Activated naive CD8-positive, alpha-beta T cell (primary cell): ENCODE measurements at regions not wholly inside any gene's neighbourhood (a gene's known extent, or its start where the extent isn't known, plus 50 kb on each side); places are given as distances from the start of the nearest gene placed in this dataset.

Experiments
- H3K27ac Mint-ChIP-seq: one replicate; pipeline ENCODE4 v1.8.0; 2021; ENCODE audit warnings: mixed read lengths
- H3K27me3 Mint-ChIP-seq: one replicate; pipeline ENCODE4 v1.8.0; 2021; ENCODE audit warnings: mixed read lengths
- H3K36me3 Mint-ChIP-seq: one replicate; pipeline ENCODE4 v1.8.0; 2021; ENCODE audit warnings: mixed read lengths
- H3K4me1 Mint-ChIP-seq: one replicate; pipeline ENCODE4 v1.8.0; 2021; ENCODE audit warnings: low read depth, mixed read lengths
- H3K4me3 Mint-ChIP-seq: one replicate; pipeline ENCODE4 v1.8.0; 2021; ENCODE audit warnings: mild to moderate bottlenecking, mixed read lengths
- H3K9me3 Mint-ChIP-seq: one replicate; pipeline ENCODE4 v1.8.0; 2021; ENCODE audit warnings: low read depth, mixed read lengths

- Mint-ChIP-seq H3K27me3 (peaks cover 5% of the 10 kb centered on the region), H3K4me1 (no peaks in the 10 kb centered on the region), H3K4me3 (no peak overlapping the region)
These were observed 88.3 kb upstream of the SLC22A23 start for GRCh38 chr6:3545156-3545555.

GRCh38 chr6:3542032-3542640 lies 85.3 kb upstream of the SLC22A23 start:
- no peaks in the 10 kb centered on the region for H3K36me3 Mint-ChIP-seq
- peaks cover 2% of the 10 kb centered on the region for H3K27me3 Mint-ChIP-seq
- H3K27ac Mint-ChIP-seq, result no peak overlapping the region
- no peaks in the 10 kb centered on the region for H3K4me1 Mint-ChIP-seq
- H3K4me3 Mint-ChIP-seq, result no peak overlapping the region
- no peaks in the 10 kb centered on the region for H3K9me3 Mint-ChIP-seq

More at GRCh38 chr6:3545156-3545555, 88.3 kb upstream of the SLC22A23 start:
- Mint-ChIP-seq H3K27ac (no peak overlapping the region), H3K9me3 (no peaks in the 10 kb centered on the region), H3K36me3 (no peaks in the 10 kb centered on the region)

GRCh38 chr6:3541006-3541585 lies 84.2 kb upstream of the SLC22A23 start:
- Mint-ChIP-seq H3K27me3 (peaks cover 2% of the 10 kb centered on the region), H3K27ac (no peak overlapping the region), H3K9me3 (no peaks in the 10 kb centered on the region), H3K4me1 (no peaks in the 10 kb centered on the region), H3K36me3 (no peaks in the 10 kb centered on the region), H3K4me3 (no peak overlapping the region)

- no peak overlapping the region for H3K27ac Mint-ChIP-seq
- H3K36me3 Mint-ChIP-seq, result no peaks in the 10 kb centered on the region
- H3K4me3 Mint-ChIP-seq, result no peak overlapping the region
- no peaks in the 10 kb centered on the region for H3K9me3 Mint-ChIP-seq
- H3K27me3 Mint-ChIP-seq, result peaks cover 2% of the 10 kb centered on the region
- no peaks in the 10 kb centered on the region for H3K4me1 Mint-ChIP-seq
These were observed 83.5 kb upstream of the SLC22A23 start for GRCh38 chr6:3540253-3540820.

GRCh38 chr6:3538536-3538935 lies 81.7 kb upstream of the SLC22A23 start:
- H3K36me3 Mint-ChIP-seq, result no peaks in the 10 kb centered on the region
- H3K27ac Mint-ChIP-seq, result no peak overlapping the region
- H3K27me3 Mint-ChIP-seq, result peaks cover 2% of the 10 kb centered on the region
- H3K4me1 Mint-ChIP-seq, result no peaks in the 10 kb centered on the region
- H3K9me3 Mint-ChIP-seq, result no peaks in the 10 kb centered on the region
- H3K4me3 Mint-ChIP-seq, result no peak overlapping the region

- no peak overlapping the region for H3K27ac Mint-ChIP-seq
- no peaks in the 10 kb centered on the region for H3K36me3 Mint-ChIP-seq
- no peaks in the 10 kb centered on the region for H3K9me3 Mint-ChIP-seq
- peaks cover 2% of the 10 kb centered on the region for H3K27me3 Mint-ChIP-seq
- H3K4me3 Mint-ChIP-seq, result no peak overlapping the region
- H3K4me1 Mint-ChIP-seq, result no peaks in the 10 kb centered on the region
These were observed 80.1 kb upstream of the SLC22A23 start for GRCh38 chr6:3536901-3537300.

- Mint-ChIP-seq H3K27me3 (peaks cover 2% of the 10 kb centered on the region), H3K4me3 (no peak overlapping the region), H3K9me3 (no peaks in the 10 kb centered on the region), H3K27ac (no peak overlapping the region), H3K4me1 (no peaks in the 10 kb centered on the region), H3K36me3 (no peaks in the 10 kb centered on the region)
These were observed 79.1 kb upstream of the SLC22A23 start for GRCh38 chr6:3535776-3536435.

GRCh38 chr6:3535033-3535775 lies 78.4 kb upstream of the SLC22A23 start:
- Mint-ChIP-seq H3K4me1 (no peaks in the 10 kb centered on the region), H3K27me3 (peaks cover 2% of the 10 kb centered on the region), H3K9me3 (no peaks in the 10 kb centered on the region), H3K4me3 (no peak overlapping the region), H3K27ac (no peak overlapping the region), H3K36me3 (no peaks in the 10 kb centered on the region)

GRCh38 chr6:3534599-3534998 lies 77.7 kb upstream of the SLC22A23 start:
- Mint-ChIP-seq H3K36me3 (no peaks in the 10 kb centered on the region), H3K4me3 (no peak overlapping the region), H3K4me1 (no peaks in the 10 kb centered on the region), H3K27ac (no peak overlapping the region), H3K9me3 (no peaks in the 10 kb centered on the region), H3K27me3 (peaks cover 2% of the 10 kb centered on the region)

- Mint-ChIP-seq H3K27me3 (no peaks in the 10 kb centered on the region), H3K36me3 (no peaks in the 10 kb centered on the region), H3K4me3 (no peak overlapping the region), H3K27ac (no peak overlapping the region), H3K9me3 (no peaks in the 10 kb centered on the region), H3K4me1 (no peaks in the 10 kb centered on the region)
These were observed 77.1 kb upstream of the SLC22A23 start for GRCh38 chr6:3533981-3534380.

GRCh38 chr6:3532296-3532916 lies 75.6 kb upstream of the SLC22A23 start:
- no peaks in the 10 kb centered on the region for H3K27me3 Mint-ChIP-seq
- H3K4me3 Mint-ChIP-seq, result no peak overlapping the region
- H3K9me3 Mint-ChIP-seq, result no peaks in the 10 kb centered on the region
- H3K36me3 Mint-ChIP-seq, result no peaks in the 10 kb centered on the region
- H3K4me1 Mint-ChIP-seq, result no peaks in the 10 kb centered on the region
- H3K27ac Mint-ChIP-seq, result no peak overlapping the region

- H3K4me1 Mint-ChIP-seq, result no peaks in the 10 kb centered on the region
- H3K27me3 Mint-ChIP-seq, result no peaks in the 10 kb centered on the region
- H3K4me3 Mint-ChIP-seq, result no peak overlapping the region
- H3K36me3 Mint-ChIP-seq, result no peaks in the 10 kb centered on the region
- H3K27ac Mint-ChIP-seq, result no peak overlapping the region
- H3K9me3 Mint-ChIP-seq, result no peaks in the 10 kb centered on the region
These were observed 74.6 kb upstream of the SLC22A23 start for GRCh38 chr6:3531481-3531880.

- Mint-ChIP-seq H3K36me3 (no peaks in the 10 kb centered on the region), H3K27ac (no peak overlapping the region), H3K4me1 (no peaks in the 10 kb centered on the region), H3K4me3 (no peak overlapping the region), H3K27me3 (no peaks in the 10 kb centered on the region), H3K9me3 (no peaks in the 10 kb centered on the region)
These were observed 73.7 kb upstream of the SLC22A23 start for GRCh38 chr6:3530515-3530914.

- no peaks in the 10 kb centered on the region for H3K4me1 Mint-ChIP-seq
- no peak overlapping the region for H3K4me3 Mint-ChIP-seq
- H3K9me3 Mint-ChIP-seq, result no peaks in the 10 kb centered on the region
- no peaks in the 10 kb centered on the region for H3K36me3 Mint-ChIP-seq
- H3K27ac Mint-ChIP-seq, result no peak overlapping the region
- H3K27me3 Mint-ChIP-seq, result no peaks in the 10 kb centered on the region
These were observed 72.9 kb upstream of the SLC22A23 start for GRCh38 chr6:3529721-3530120.

- no peak overlapping the region for H3K4me3 Mint-ChIP-seq
- H3K9me3 Mint-ChIP-seq, result no peaks in the 10 kb centered on the region
- H3K27me3 Mint-ChIP-seq, result no peaks in the 10 kb centered on the region
- no peaks in the 10 kb centered on the region for H3K4me1 Mint-ChIP-seq
- no peaks in the 10 kb centered on the region for H3K36me3 Mint-ChIP-seq
- H3K27ac Mint-ChIP-seq, result no peak overlapping the region
These were observed 72.4 kb upstream of the SLC22A23 start for GRCh38 chr6:3529232-3529631.
